ENCODE measurements at regions not wholly inside any gene's neighbourhood (a gene's known extent, or its start where the extent isn't known, plus 50 kb on each side); places are given as distances from the start of the nearest gene placed in this dataset.

DNA sequence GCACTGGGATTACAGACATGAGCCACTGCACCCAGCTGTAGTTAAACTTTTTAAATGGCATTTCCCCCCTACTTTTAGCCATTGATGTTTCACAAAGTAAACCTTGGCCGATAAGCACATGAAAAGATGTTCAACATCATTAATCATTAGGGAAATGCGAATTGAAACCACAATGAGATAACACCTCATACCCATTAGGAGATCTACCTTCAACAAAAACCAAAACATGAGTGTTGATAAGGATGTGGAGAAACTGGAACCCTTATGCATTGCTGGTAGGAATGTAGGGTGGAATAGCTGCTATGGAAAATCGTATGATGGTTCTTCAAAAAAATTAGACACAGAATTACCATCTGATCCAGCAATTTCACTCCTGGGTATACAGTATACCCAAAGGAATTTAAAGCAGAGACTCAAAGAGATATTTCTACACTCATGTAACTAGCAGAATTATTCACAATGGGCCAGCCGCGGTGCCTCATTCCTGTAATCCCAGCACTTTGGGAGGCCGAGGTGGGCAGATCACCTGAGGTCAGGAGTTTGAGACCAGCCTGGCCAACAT is 286.5 kb upstream of the JARID2 start:
- in situ Hi-C loops (cut with HindIII; ENCODE audit: extremely low pct_ligation_motif_present, low pct_unique_long_range_greater_than_20kb) (no loop called here), intact Hi-C loops (cut with micrococcal nuclease; ENCODE audit: unreplicated experiment) (no loop called here)
- Histone ChIP-seq H3K9me3 (ENCODE audit: low read length) (peaks cover 10% of the 10 kb centered on the region; the same call in 1 of the 2 replicates), H3K36me3 (replicated peaks in 1 of 2; ENCODE audit: control insufficient read depth in 1 of 2, insufficient read depth in 2 of 2, low read length in 2 of 2) (no peaks in the 10 kb centered on the region), H3K4me2 (ENCODE audit: low read depth, low read length) (no peak overlapping the region), H3K9ac (ENCODE audit: insufficient read depth, low read depth, low read length) (no peak overlapping the region), H2AFZ (ENCODE audit: low read length) (no peak overlapping the region), H4K20me1 (ENCODE audit: insufficient read depth, low read length) (no peaks in the 10 kb centered on the region), H3K4me1 (ENCODE audit: insufficient read depth, low read length) (no peaks in the 10 kb centered on the region), H3K79me2 (ENCODE audit: insufficient read depth, low read length) (no peaks in the 10 kb centered on the region), H3K27me3 (ENCODE audit: control insufficient read depth in 1 of 2, insufficient read depth in 2 of 2, low read length in 2 of 2) (no peaks in the 10 kb centered on the region), H3K27ac (ENCODE audit: extremely low read length, insufficient read depth, low read length) (no peak overlapping the region), H3K4me3 (replicated peaks in 1 of 3; ENCODE audit: insufficient read depth in 1 of 3, low read depth in 2 of 3, low read length in 3 of 3) (no peak overlapping the region)
- WGBS (ENCODE audit: low lambda C conversion rate): 31% methylated on average over 6 of the region's 6 CpGs
- BruUV-seq (replicated peaks): no TSS peak
- ATAC-seq (no peak), DNase-seq (ENCODE audit: low spot score) (no peak), FAIRE-seq (no peak)
- ChIA-PET CTCF (ENCODE audit: low intra/inter-chr PET ratio, low total read pairs) (no interaction called here), POLR2A (no interaction called here)
- TF ChIP-seq GLI4 (CRISPR knock-in tag; IDR thresholded peaks at IDR 0.05; ENCODE audit: borderline replicate concordance) (no peak), MAZ (IDR thresholded peaks at IDR 0.05; ENCODE audit: borderline replicate concordance, low read depth, low read length) (no peak), MAZ (CRISPR knock-in tag; IDR thresholded peaks at IDR 0.05; ENCODE audit: low read depth) (no peak), REL (CRISPR knock-in tag; conservative IDR thresholded peaks at IDR 0.05) (no peak), STAT5B (CRISPR knock-in tag; IDR thresholded peaks at IDR 0.05) (no peak), RFX3 (CRISPR knock-in tag; IDR thresholded peaks at IDR 0.05) (no peak), PHF5A (CRISPR knock-in tag; IDR thresholded peaks at IDR 0.05; ENCODE audit: low read depth, unreplicated experiment) (no peak), RORA (CRISPR knock-in tag; IDR thresholded peaks at IDR 0.05) (no peak), ZNF660 (CRISPR knock-in tag; IDR thresholded peaks at IDR 0.05; ENCODE audit: borderline replicate concordance, low read depth) (no peak), ZNF777 (CRISPR knock-in tag; IDR thresholded peaks at IDR 0.05) (no peak), GATA4 (IDR thresholded peaks at IDR 0.05; ENCODE audit: borderline replicate concordance, low read depth) (no peak), ZNF230 (CRISPR knock-in tag; IDR thresholded peaks at IDR 0.05) (no peak), ZNF460 (CRISPR knock-in tag; IDR thresholded peaks at IDR 0.05; ENCODE audit: borderline replicate concordance) (no peak), REXO4 (CRISPR knock-in tag; IDR thresholded peaks at IDR 0.05; ENCODE audit: borderline replicate concordance) (no peak), MBD4 (IDR thresholded peaks at IDR 0.05; ENCODE audit: borderline replicate concordance, low read length) (no peak)
- TF ChIP-seq, protein P1, sequence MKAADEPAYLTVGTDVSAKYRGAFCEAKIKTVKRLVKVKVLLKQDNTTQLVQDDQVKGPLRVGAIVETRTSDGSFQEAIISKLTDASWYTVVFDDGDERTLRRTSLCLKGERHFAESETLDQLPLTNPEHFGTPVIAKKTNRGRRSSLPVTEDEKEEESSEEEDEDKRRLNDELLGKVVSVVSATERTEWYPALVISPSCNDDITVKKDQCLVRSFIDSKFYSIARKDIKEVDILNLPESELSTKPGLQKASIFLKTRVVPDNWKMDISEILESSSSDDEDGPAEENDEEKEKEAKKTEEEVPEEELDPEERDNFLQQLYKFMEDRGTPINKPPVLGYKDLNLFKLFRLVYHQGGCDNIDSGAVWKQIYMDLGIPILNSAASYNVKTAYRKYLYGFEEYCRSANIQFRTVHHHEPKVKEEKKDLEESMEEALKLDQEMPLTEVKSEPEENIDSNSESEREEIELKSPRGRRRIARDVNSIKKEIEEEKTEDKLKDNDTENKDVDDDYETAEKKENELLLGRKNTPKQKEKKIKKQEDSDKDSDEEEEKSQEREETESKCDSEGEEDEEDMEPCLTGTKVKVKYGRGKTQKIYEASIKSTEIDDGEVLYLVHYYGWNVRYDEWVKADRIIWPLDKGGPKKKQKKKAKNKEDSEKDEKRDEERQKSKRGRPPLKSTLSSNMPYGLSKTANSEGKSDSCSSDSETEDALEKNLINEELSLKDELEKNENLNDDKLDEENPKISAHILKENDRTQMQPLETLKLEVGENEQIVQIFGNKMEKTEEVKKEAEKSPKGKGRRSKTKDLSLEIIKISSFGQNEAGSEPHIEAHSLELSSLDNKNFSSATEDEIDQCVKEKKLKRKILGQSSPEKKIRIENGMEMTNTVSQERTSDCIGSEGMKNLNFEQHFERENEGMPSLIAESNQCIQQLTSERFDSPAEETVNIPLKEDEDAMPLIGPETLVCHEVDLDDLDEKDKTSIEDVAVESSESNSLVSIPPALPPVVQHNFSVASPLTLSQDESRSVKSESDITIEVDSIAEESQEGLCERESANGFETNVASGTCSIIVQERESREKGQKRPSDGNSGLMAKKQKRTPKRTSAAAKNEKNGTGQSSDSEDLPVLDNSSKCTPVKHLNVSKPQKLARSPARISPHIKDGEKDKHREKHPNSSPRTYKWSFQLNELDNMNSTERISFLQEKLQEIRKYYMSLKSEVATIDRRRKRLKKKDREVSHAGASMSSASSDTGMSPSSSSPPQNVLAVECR (CRISPR knock-in tag; IDR thresholded peaks at IDR 0.05; ENCODE audit: borderline replicate concordance): no peak
- TF ChIP-seq, protein P2, sequence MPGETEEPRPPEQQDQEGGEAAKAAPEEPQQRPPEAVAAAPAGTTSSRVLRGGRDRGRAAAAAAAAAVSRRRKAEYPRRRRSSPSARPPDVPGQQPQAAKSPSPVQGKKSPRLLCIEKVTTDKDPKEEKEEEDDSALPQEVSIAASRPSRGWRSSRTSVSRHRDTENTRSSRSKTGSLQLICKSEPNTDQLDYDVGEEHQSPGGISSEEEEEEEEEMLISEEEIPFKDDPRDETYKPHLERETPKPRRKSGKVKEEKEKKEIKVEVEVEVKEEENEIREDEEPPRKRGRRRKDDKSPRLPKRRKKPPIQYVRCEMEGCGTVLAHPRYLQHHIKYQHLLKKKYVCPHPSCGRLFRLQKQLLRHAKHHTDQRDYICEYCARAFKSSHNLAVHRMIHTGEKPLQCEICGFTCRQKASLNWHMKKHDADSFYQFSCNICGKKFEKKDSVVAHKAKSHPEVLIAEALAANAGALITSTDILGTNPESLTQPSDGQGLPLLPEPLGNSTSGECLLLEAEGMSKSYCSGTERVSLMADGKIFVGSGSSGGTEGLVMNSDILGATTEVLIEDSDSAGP (CRISPR knock-in tag; IDR thresholded peaks at IDR 0.05; ENCODE audit: borderline replicate concordance): no peak
- TF ChIP-seq, protein P3, sequence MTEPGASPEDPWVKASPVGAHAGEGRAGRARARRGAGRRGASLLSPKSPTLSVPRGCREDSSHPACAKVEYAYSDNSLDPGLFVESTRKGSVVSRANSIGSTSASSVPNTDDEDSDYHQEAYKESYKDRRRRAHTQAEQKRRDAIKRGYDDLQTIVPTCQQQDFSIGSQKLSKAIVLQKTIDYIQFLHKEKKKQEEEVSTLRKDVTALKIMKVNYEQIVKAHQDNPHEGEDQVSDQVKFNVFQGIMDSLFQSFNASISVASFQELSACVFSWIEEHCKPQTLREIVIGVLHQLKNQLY (CRISPR knock-in tag; IDR thresholded peaks at IDR 0.05): no peak
- TF ChIP-seq, protein P4, sequence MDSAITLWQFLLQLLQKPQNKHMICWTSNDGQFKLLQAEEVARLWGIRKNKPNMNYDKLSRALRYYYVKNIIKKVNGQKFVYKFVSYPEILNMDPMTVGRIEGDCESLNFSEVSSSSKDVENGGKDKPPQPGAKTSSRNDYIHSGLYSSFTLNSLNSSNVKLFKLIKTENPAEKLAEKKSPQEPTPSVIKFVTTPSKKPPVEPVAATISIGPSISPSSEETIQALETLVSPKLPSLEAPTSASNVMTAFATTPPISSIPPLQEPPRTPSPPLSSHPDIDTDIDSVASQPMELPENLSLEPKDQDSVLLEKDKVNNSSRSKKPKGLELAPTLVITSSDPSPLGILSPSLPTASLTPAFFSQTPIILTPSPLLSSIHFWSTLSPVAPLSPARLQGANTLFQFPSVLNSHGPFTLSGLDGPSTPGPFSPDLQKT (CRISPR knock-in tag; IDR thresholded peaks at IDR 0.05; ENCODE audit: borderline replicate concordance): no peak

All from HepG2 (cell line).